GM12878 (cell line): ENCODE measurements at regions not wholly inside any gene's neighbourhood (a gene's known extent, or its start where the extent isn't known, plus 50 kb on each side); places are given as distances from the start of the nearest gene placed in this dataset.
"Not testable (repeated sequence)": the region's sequence is repeated elsewhere in the genome, so short reads cannot be mapped to it uniquely, and the experiment has no call there.

Experiments
- CBX5 ChIP-seq: sonication (generic); IDR thresholded peaks from 2 replicates; pipeline ENCODE4 v1.6.1; 2016; ENCODE audit warnings: low read depth, moderate library complexity, mild to moderate bottlenecking, inconsistent platforms
- CREB1 ChIP-seq: IDR thresholded peaks from 2 replicates; pipeline ENCODE4 v1.6.1; 2012; ENCODE audit warnings: low read depth, mild to moderate bottlenecking, inconsistent platforms
- CTCF ChIP-seq, 3 experiments: IDR thresholded peaks in 2 of 3; conservative IDR thresholded peaks in 1 of 3; 2 replicates each; pipeline ENCODE4 v1.5.1; 2011; ENCODE audit warnings: low read depth in 3 of 3, low read length in 3 of 3, mild to moderate bottlenecking in 3 of 3, control low read depth in 2 of 3, moderate library complexity in 2 of 3, inconsistent platforms in 1 of 3, mixed read lengths in 1 of 3; ENCODE audit not compliant: control insufficient read depth in 2 of 3, insufficient read depth in 1 of 3; ENCODE audit errors: extremely low read depth in 1 of 3
- ESRRA ChIP-seq: IDR thresholded peaks from 2 replicates; pipeline ENCODE4 v1.6.1; 2012; ENCODE audit warnings: mild to moderate bottlenecking, low read length, improper control_type of control experiment
- HDGF ChIP-seq: fragments of 450-650 bp; IDR thresholded peaks from 2 replicates; pipeline ENCODE4 v1.6.1; 2016; ENCODE audit warnings: antibody characterized with exemption
- MAX ChIP-seq: IDR thresholded peaks from 2 replicates; pipeline ENCODE4 v1.6.1; 2012; ENCODE audit warnings: low read depth, low read length, improper control_type of control experiment
- MXI1 ChIP-seq: fragments of 150-350 bp; IDR thresholded peaks from 2 replicates; pipeline ENCODE4 v1.6.1; 2011; ENCODE audit warnings: low read depth, mild to moderate bottlenecking, inconsistent platforms, low read length, improper control_type of control experiment
- POLR2A ChIP-seq: IDR thresholded peaks from 2 replicates; pipeline ENCODE4 v1.6.1; 2011; ENCODE audit warnings: low read depth, mild to moderate bottlenecking, low read length
- RELA ChIP-seq: fragments of 450-650 bp; IDR thresholded peaks from 2 replicates; pipeline ENCODE4 v1.8.0; 2014; ENCODE audit warnings: borderline replicate concordance; ENCODE audit not compliant: partially characterized antibody
- RFX5 ChIP-seq: IDR thresholded peaks from 2 replicates; pipeline ENCODE4 v1.6.1; 2011; ENCODE audit warnings: low read depth, low read length, improper control_type of control experiment
- SPI1 ChIP-seq: IDR thresholded peaks from 2 replicates; pipeline ENCODE4 v1.6.1; 2011; ENCODE audit warnings: low read depth, mild to moderate bottlenecking, low read length, moderate library complexity, borderline replicate concordance; ENCODE audit not compliant: insufficient read depth
- ZSCAN29 ChIP-seq: fragments of 450-650 bp; IDR thresholded peaks from 2 replicates; pipeline ENCODE4 v1.6.1; 2017; ENCODE audit warnings: mild to moderate bottlenecking, moderate library complexity

- TF ChIP-seq CBX5; CTCF (IDR thresholded peaks at IDR 0.05 in 2 of 3, conservative IDR thresholded peaks at IDR 0.05 in 1 of 3; ENCODE audit: control insufficient read depth in 2 of 3, extremely low read depth in 1 of 3, insufficient read depth in 1 of 3, low read depth in 3 of 3, low read length in 3 of 3); RFX5; RELA; MAX; POLR2A; HDGF; CREB1; ZSCAN29; ESRRA; MXI1; SPI1: not testable (repeated sequence)
These were observed 75.2 kb upstream of the ZNF337 start for GRCh38 chr20:25771818-25772217.
